Erythroblast (primary cell): ENCODE measurements at regions not wholly inside any gene's neighbourhood (a gene's known extent, or its start where the extent isn't known, plus 50 kb on each side); places are given as distances from the start of the nearest gene placed in this dataset.

ENCODE experiments used
- GATA1 ChIP-seq: IDR thresholded peaks from 2 replicates; pipeline ENCODE4 v1.6.1; 2011; ENCODE audit warnings: low read depth, mild to moderate bottlenecking, control low read depth, low read length, moderate library complexity
- POLR2A ChIP-seq: IDR thresholded peaks from 2 replicates; pipeline ENCODE4 v1.6.1; 2011; ENCODE audit warnings: mild to moderate bottlenecking, low read length

DNA sequence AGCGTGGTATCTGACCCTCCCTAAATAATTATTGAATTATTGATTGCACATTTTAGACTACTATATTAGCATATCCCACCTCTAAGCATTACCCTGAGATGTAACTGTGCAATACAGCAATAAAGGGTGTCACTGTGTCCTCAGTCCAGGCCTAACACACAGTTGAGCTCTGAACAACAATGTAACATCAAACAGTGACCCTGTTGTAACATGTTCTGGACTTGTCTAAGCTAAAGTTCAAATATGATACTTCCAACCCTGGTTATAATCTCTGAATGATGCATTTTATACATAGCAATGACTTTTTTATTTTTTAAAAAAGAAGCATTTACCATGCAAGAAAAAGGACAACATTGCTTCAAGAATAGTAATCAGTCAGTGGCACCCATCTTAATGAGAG, 61.6 kb upstream of the DMD start:
- no peak for TF ChIP-seq POLR2A
- TF ChIP-seq GATA1 = no peak
